Keratinocyte (primary cell): ENCODE measurements at regions not wholly inside any gene's neighbourhood (a gene's known extent, or its start where the extent isn't known, plus 50 kb on each side); places are given as distances from the start of the nearest gene placed in this dataset.

ENCODE experiments used
- DNase-seq: peaks from one replicate; pipeline ENCODE4 v3.0.0-alpha.2; 2011; ENCODE audit warnings: low read depth, missing footprints, low spot score
- FAIRE-seq: peaks from 2 replicates; lab custom pipeline; 2011; peaks lifted over from hg19 to GRCh38; lab: Jason Lieb, UNC
- H2AFZ ChIP-seq: 2 replicates; pipeline ENCODE4 v1.6.0; 2012; ENCODE audit warnings: low read length, control low read depth, inconsistent platforms; ENCODE audit not compliant: control insufficient read depth
- H3K27ac ChIP-seq: 2 replicates; pipeline ENCODE4 v1.5.1; 2011; ENCODE audit warnings: low read length; ENCODE audit not compliant: control insufficient read depth, insufficient read depth
- H3K27me3 ChIP-seq: 3 replicates; pipeline ENCODE4 v1.6.0; 2011; ENCODE audit warnings: low read length; ENCODE audit not compliant: control insufficient read depth, insufficient read depth; ENCODE audit errors: extremely low read depth
- H3K36me3 ChIP-seq, 2 experiments: 2 replicates in 1 of 2; 3 replicates in 1 of 2; pipeline ENCODE4 v1.5.1; 2011; ENCODE audit warnings: low read length in 2 of 2, mild to moderate bottlenecking in 1 of 2; ENCODE audit not compliant: control insufficient read depth in 2 of 2, insufficient read depth in 2 of 2; ENCODE audit errors: extremely low read depth in 1 of 2
- H3K4me1 ChIP-seq: 3 replicates; pipeline ENCODE4 v1.5.1; 2011; ENCODE audit warnings: low read length; ENCODE audit not compliant: control insufficient read depth, insufficient read depth; ENCODE audit errors: extremely low read depth
- H3K4me2 ChIP-seq: 3 replicates; pipeline ENCODE4 v1.6.0; 2011; ENCODE audit warnings: low read depth, low read length; ENCODE audit not compliant: control insufficient read depth, insufficient read depth; ENCODE audit errors: extremely low read depth
- H3K4me3 ChIP-seq, 3 experiments: fragments of 200-600 bp in 1 of 3; sonication (generic) in 1 of 3; 2 replicates in 2 of 3; 3 replicates in 1 of 3; pipeline ENCODE4 v1.5.1; 2011 to 2016; ENCODE audit warnings: low read length in 3 of 3, mild to moderate bottlenecking in 3 of 3, control low read depth in 2 of 3, inconsistent platforms in 1 of 3, low read depth in 1 of 3, mixed read lengths in 1 of 3, mixed run types in 1 of 3, moderate library complexity in 1 of 3; ENCODE audit not compliant: control insufficient read depth in 2 of 3, insufficient read depth in 2 of 3; ENCODE audit errors: extremely low read depth in 1 of 3
- H3K79me2 ChIP-seq: 2 replicates; pipeline ENCODE4 v1.6.0; 2012; ENCODE audit warnings: low read length; ENCODE audit not compliant: control insufficient read depth, insufficient read depth
- H3K9ac ChIP-seq: 3 replicates; pipeline ENCODE4 v1.6.0; 2011; ENCODE audit warnings: low read length; ENCODE audit not compliant: control insufficient read depth, insufficient read depth; ENCODE audit errors: extremely low read depth
- H3K9me1 ChIP-seq: 3 replicates; pipeline ENCODE4 v1.6.0; 2011; ENCODE audit warnings: low read length; ENCODE audit not compliant: control insufficient read depth, insufficient read depth; ENCODE audit errors: extremely low read depth
- H3K9me3 ChIP-seq: 2 replicates; pipeline ENCODE4 v1.5.1; 2012; ENCODE audit warnings: low read depth, low read length; ENCODE audit not compliant: control insufficient read depth
- H4K20me1 ChIP-seq: 3 replicates; pipeline ENCODE4 v1.6.0; 2011; ENCODE audit warnings: low read length; ENCODE audit not compliant: control insufficient read depth, insufficient read depth; ENCODE audit errors: extremely low read depth
- EZH2 ChIP-seq: IDR thresholded peaks from one replicate; pipeline ENCODE4 v1.6.1; 2012; ENCODE audit warnings: inconsistent platforms, mild to moderate bottlenecking, low read length, moderate library complexity
- dilution Hi-C: fragments of 300-500 bp; cut with MboI; formaldehyde crosslinking; loops from one replicate; pipeline ENCODE4 v1.7.0; 2020; ENCODE audit warnings: low sequenced_read_pairs; ENCODE audit not compliant: extremely low pct_ligation_motif_present
- TF ChIP-seq, protein P1 (sequence below), 3 experiments: IDR thresholded peaks in 1 of 3; conservative IDR thresholded peaks in 1 of 3; optimal IDR thresholded peaks in 1 of 3; 2 replicates in 2 of 3; 3 replicates in 1 of 3; pipeline versions ENCODE3 to v1.5.1; 2011; ENCODE audit warnings: low read length in 3 of 3, mild to moderate bottlenecking in 3 of 3, moderate library complexity in 2 of 3, control low read depth in 1 of 3, inconsistent platforms in 1 of 3; ENCODE audit not compliant: insufficient read depth in 2 of 3; ENCODE audit errors: extremely low read depth in 1 of 3

- Histone ChIP-seq H3K36me3 (no peaks in the 10 kb centered on the region), H3K79me2 (no peaks in the 10 kb centered on the region), H2AFZ (no peak overlapping the region), H3K4me3 (no peak overlapping the region), H3K9me3 (no peaks in the 10 kb centered on the region), H3K27me3 (no peaks in the 10 kb centered on the region), H3K9ac (no peak overlapping the region), H3K27ac (no peak overlapping the region), H3K9me1 (no peaks in the 10 kb centered on the region), H4K20me1 (no peaks in the 10 kb centered on the region), H3K4me1 (no peaks in the 10 kb centered on the region), H3K4me2 (no peak overlapping the region)
- TF ChIP-seq, protein P1, sequence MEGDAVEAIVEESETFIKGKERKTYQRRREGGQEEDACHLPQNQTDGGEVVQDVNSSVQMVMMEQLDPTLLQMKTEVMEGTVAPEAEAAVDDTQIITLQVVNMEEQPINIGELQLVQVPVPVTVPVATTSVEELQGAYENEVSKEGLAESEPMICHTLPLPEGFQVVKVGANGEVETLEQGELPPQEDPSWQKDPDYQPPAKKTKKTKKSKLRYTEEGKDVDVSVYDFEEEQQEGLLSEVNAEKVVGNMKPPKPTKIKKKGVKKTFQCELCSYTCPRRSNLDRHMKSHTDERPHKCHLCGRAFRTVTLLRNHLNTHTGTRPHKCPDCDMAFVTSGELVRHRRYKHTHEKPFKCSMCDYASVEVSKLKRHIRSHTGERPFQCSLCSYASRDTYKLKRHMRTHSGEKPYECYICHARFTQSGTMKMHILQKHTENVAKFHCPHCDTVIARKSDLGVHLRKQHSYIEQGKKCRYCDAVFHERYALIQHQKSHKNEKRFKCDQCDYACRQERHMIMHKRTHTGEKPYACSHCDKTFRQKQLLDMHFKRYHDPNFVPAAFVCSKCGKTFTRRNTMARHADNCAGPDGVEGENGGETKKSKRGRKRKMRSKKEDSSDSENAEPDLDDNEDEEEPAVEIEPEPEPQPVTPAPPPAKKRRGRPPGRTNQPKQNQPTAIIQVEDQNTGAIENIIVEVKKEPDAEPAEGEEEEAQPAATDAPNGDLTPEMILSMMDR (optimal IDR thresholded peaks at IDR 0.05 in 1 of 3, IDR thresholded peaks at IDR 0.05 in 1 of 3, conservative IDR thresholded peaks at IDR 0.05 in 1 of 3; ENCODE audit: extremely low read depth in 1 of 3, insufficient read depth in 2 of 3, low read length in 3 of 3), result no peak
- no peak for TF ChIP-seq EZH2
- dilution Hi-C loops, result no loop called here
- no peak for DNase-seq
- FAIRE-seq, result no peak
Observed at GRCh38 chr9:100880284-100880683, 148.2 kb upstream of the PLPPR1 start.

GRCh38 chr9:100884518-100884917 is 144.0 kb upstream of the PLPPR1 start:
- Histone ChIP-seq H3K9ac (no peak overlapping the region), H3K4me1 (no peaks in the 10 kb centered on the region), H3K4me3 (no peak overlapping the region), H2AFZ (no peak overlapping the region), H3K79me2 (no peaks in the 10 kb centered on the region), H3K36me3 (no peaks in the 10 kb centered on the region), H3K9me3 (no peaks in the 10 kb centered on the region), H3K27ac (no peak overlapping the region), H3K4me2 (no peak overlapping the region), H4K20me1 (no peaks in the 10 kb centered on the region), H3K27me3 (no peaks in the 10 kb centered on the region), H3K9me1 (no peaks in the 10 kb centered on the region)
- FAIRE-seq (no peak), DNase-seq (no peak)
- dilution Hi-C loops, result no loop called here
- no peak for TF ChIP-seq EZH2
- TF ChIP-seq, protein P1 (optimal IDR thresholded peaks at IDR 0.05 in 1 of 3, IDR thresholded peaks at IDR 0.05 in 1 of 3, conservative IDR thresholded peaks at IDR 0.05 in 1 of 3; ENCODE audit: extremely low read depth in 1 of 3, insufficient read depth in 2 of 3, low read length in 3 of 3), result no peak
